GM23248 (cell line): ENCODE measurements at regions not wholly inside any gene's neighbourhood (a gene's known extent, or its start where the extent isn't known, plus 50 kb on each side); places are given as distances from the start of the nearest gene placed in this dataset.
"Not testable (repeated sequence)": the region's sequence is repeated elsewhere in the genome, so short reads cannot be mapped to it uniquely, and the experiment has no call there.

Experiments
- EZH2 ChIP-seq: fragments of 200-600 bp; sonication (generic); IDR thresholded peaks from 2 replicates; pipeline ENCODE4 v1.6.1; 2018; ENCODE audit warnings: antibody characterized with exemption, mild to moderate bottlenecking; ENCODE audit not compliant: insufficient read depth, poor library complexity, severe bottlenecking
- EZH2phosphoT487 ChIP-seq: fragments of 200-600 bp; sonication (generic); IDR thresholded peaks from 2 replicates; pipeline ENCODE4 v1.6.1; 2018; ENCODE audit warnings: antibody characterized with exemption, moderate library complexity, mild to moderate bottlenecking, low read depth; ENCODE audit not compliant: insufficient read depth

DNA sequence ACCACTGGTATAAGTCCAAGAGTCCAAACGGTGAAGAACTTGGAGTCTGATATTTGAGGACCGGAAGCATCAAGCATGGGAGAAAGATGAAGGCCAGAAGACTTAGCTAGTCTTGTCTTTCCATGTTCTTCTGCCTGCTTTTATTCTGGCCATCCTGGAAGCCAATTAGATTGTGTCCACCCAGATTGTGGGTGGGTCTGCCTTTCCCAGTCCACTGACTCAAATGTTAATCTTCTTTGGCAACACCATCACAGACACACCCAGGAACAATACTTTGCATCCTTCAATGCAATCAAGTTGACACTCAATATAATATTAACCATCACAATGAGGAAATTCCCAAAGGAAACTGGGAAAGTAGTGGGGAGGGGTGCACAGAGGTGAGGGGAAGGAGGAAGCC lies 340.1 kb downstream of the BMP4 start:
- not testable (repeated sequence) for TF ChIP-seq EZH2, EZH2phosphoT487
